HK-2 (cell line): ENCODE measurements at regions not wholly inside any gene's neighbourhood (a gene's known extent, or its start where the extent isn't known, plus 50 kb on each side); places are given as distances from the start of the nearest gene placed in this dataset.
"Not testable (repeated sequence)": the region's sequence is repeated elsewhere in the genome, so short reads cannot be mapped to it uniquely, and the experiment has no call there.

ENCODE experiments used
- DNase-seq: peaks from one replicate; pipeline ENCODE4 v3.0.0-alpha.2; 2018; ENCODE audit not compliant: unreplicated experiment

DNA sequence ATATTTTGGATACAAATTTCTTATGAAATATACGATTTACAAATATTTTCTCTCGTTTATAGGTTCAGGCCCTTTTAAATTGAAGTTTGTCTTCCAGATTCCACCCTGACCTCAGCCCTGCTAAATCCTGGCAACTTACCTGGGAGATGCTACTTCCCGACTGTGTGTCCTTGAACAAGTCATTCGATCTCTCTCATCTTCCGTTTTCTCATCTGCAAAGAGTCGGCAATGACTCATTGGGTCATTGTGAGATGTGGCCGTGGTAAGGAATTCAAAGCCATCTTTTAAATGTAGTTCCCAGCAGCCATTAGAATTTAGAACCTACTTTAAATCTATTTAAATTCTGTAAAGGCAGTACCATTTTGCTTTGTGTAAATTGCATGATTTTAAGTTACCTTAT is 72.5 kb downstream of the LHX2 start:
- DNase-seq, result no peak

DNA sequence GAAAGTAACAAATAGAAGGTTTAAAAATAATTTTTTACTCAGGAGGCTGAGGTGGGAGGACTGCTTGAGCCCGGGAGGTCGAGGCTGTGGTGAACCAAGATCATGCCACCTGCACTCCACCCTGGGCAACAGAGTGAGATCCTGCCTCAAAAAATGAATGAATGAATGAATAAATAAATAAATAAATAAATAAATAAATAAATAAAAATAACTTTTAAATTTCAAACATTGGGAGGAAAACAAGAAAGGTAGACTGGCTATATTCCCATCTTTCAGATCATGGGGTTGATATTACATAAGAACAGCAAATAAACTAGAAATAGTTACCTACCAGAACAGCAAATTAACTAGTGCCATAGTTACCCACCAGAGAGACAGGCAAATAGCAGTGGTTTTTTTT is 75.7 kb downstream of the LHX2 start:
- DNase-seq, result no peak

DNA sequence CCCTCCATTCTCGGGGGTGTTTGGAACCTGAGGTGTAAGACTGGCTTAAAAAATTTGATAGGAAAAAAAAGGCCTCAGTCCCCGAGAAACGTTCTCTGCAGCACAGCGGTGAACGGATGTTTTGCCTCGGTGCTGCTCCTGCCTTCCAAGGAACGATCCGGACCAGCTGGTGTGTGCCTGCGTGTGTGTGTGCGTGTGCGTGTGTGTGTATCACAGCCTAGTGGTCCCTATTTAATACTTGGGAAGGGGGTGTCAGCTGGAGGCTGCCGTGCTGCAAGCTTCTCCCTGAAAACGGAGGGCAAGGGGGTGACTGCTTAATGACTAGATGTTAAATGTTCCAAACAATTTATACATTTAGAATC is 76.9 kb downstream of the LHX2 start:
- DNase-seq, result no peak

DNA sequence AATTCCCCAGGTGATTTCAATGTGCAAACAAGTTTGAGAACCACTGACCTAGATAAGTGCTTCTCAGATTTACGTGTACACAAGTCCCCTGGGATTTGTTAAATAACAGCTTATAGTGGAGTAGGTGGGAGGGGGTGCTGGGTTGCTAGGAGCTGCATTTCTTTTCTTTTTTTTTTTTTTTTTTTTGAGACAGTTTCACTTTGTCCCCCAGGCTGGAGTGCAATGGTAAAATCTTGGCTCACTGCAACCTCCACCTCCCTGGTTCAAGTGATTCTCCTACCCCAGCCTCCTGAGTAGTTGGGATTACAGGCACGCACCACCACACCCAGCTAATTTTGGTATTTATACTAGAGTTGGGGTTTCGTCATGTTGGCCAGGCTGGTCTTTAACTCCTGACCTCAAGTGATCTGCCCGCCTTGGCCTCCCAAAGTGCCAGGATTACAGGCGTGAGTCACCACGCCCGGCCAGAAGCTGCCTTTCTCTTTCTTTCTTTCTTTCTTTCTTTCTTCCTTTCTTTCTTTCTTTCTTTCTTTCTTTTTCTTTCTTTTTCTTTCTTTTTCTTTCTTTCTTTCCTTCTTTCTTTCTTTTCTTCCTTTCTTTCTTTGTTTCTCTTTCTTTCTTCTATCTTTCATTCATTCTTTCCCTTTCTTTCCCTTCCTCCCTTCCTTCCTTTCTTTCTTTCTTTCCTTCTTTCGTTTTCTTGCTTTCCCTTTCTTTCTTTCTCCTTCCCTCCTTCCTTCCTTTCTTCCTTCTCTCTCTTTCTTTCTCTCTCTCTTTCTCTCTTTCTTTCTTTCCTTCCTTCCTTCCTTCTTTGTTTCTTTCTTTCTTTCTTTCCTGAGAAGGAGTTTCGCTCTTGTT is 78.3 kb downstream of the LHX2 start:
- not testable (repeated sequence) for DNase-seq

DNA sequence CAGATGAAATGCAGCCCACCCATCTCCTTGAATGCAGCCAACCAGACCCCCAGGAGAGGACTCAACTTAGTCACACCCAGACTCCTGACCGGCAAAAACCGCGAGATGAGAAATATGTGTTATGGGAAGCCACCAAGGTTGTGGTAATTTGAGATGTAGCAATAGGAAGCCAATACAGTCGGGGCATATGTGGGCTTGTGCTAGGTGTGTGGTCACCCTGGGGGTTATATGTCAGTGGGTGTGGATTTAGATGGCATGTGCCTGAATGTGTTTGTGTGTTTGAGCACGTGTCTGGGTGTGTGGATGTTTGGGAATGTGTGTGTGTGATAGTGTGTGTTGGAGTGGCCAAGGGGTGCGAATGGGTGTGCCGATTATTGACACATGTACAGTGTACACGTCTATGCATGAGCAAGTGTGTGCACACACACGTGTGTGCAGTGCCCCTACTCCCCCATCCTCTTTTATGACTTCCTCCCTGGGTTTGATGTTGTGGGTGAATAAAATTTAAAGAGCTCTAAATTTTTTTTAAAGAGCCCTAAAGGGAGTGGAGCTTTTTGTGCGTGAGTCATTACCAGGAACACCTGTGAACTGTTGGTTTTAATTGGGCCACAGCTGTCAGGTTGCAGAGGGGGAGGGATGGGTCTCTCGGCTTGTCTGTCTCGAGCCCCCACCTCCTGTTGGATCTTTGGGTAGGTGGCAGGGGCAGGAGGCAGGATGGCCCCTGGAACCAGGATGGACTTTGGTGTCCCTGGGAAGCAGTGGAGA is 86.8 kb downstream of the LHX2 start:
- no peak for DNase-seq

DNA sequence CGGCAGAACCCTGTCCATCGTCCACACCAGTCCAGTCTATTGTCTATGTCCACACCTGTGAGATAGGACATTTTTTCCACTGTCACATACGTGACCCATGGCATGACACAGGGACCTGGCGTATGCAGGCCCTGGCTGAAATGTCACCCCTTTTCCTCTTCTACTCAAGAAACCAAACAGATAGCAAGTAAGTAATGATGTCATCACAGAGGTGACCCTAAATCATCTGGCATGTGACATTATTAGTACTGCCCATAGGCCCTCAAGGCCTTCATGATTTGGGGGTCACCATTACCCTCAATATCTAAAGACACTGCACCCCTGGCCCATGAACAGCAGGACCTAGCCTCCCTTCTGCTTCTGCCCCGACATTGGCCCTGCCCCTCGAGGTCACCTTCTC is 88.3 kb downstream of the LHX2 start:
- no peak for DNase-seq

DNA sequence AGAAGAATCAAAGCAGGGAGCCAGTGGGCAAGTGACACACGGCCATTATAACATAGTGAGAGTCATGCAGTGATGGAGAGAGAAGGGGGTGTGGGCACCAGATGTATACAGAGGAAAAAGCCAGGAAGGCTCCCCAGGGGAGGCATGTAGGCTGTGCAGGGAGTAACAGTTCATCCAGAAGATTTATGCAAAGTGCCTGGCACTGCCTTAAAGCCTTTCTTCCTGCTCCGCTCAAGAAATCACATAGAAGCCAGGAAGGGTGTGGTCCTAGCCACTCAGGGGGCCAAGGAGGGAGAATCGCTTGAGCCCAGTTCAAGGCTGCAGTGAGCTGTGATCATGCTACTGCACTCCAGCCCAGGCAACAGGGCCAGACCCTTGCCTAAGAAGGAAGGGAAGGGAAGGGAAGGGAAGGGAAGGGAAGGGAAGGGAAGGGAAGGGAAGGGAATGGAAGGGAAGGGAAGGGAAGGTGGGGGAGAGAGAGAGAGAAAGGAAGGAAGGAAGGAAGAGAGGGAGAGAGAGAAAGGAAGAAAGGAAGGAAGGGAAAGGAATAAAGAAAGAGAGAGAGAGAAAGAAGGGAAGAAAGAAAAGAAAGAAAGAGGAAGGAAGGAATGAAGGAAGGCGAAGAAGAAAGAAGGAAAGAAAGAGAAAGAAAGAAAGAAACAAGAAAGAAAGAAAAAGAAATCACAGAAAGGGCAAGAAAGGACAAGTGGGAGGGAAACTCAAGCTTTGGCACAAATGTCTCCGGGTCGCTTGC is 89.8 kb downstream of the LHX2 start:
- DNase-seq, result no peak

DNA sequence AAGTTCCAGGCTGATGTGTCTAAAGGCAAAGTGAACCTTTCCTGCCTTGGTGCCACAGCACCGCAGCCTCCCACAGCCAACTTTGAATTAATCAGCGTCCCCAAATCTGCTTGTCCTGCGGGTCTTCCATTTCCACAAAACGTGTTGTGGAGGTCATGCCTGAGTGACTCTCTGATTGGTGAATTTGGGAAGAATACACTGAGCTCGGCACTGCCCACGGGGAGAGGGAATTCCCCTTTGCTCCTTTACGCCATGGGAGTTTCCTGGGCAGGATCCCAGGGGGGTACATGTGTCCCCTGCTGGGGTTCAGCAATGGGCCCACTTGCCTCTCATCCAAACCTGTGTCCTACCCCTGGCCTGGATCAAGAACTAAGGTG is 90.4 kb downstream of the LHX2 start:
- no peak for DNase-seq

DNA sequence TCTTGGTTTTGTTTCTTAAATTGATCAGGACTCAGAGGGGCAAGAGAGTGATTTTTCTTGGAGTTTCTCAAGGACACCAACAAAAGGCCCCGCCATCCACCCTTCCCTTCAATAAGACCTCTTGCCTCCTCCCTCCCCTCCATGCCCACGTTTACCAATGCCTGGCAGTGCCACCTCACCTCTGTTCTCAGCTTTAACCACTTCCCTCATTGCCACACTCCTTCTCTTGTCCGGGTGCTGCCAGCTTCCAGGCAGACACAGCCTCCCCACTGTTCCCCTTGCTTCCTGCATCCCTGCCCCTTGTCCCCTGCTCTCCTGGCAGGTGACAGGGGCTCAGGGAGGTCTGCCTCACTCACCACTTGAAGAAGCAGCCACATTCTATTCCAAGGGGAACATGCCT is 90.8 kb downstream of the LHX2 start:
- DNase-seq, result no peak

DNA sequence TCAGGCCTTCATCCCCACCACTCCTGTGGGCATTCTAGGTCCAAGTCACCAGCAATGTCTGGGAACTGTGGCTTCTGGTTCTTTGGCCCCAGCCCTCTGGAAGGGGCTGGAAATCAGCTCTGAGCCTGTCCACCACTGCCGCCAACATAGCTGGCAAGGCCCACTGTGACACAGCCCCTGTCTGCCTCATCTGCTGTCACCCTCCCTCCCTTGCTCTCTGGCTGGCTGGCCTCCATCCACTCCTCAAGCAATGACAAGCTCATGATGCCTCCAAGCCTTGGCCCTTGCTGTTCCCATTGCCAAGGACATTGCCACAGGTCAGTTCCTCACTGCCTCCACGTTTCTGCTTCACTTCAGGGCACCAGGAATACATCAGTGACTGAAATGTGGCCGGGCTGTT is 93.7 kb downstream of the LHX2 start:
- DNase-seq, result no peak

DNA sequence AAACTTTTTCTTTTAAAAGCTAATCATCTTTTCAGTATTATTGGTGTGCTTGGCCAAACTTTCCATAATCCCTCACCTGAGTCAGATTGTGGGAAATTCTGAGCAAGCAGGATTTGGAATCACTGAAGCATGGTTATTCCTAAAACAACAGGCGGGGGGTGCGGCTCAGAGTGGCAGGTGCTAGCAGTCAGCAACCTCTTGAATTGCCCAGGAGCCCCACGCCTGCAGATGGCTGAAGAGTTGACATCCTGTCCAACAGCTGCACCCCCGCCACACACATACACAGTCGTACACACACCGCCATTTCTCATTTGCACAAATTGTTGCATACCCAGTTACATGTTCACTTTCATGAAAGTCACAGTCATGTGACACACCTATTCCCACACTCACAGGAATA is 96.6 kb downstream of the LHX2 start:
- DNase-seq, result no peak

DNA sequence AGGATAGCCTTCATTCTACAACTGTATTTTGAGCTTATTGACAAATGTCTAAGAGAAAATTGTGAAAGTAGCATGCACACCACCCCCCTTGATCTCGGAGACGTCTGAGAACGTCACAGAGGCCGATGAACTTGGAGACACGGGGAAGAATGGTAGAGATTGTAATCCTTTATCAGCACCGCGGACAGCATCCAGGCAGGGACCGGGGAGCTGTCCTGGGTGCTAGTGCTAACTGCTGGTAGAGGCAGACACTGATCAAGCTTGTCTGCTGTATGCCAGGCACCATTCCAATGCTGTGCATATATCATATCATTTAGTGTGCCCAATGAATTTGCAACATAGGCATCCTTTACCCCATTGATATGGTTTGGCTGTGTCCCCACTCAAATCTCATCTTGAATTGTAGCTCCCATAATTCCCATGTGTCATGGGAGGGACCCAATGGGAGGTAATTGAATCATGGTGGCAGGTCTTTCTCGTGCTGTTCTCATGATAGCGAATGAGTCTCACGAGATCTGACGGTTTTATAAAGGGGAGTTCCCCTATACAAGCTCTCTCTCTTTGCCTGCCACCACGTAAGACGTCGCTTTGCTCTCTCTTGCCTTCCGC is 98.8 kb downstream of the LHX2 start:
- DNase-seq, result peak; percentile 57

DNA sequence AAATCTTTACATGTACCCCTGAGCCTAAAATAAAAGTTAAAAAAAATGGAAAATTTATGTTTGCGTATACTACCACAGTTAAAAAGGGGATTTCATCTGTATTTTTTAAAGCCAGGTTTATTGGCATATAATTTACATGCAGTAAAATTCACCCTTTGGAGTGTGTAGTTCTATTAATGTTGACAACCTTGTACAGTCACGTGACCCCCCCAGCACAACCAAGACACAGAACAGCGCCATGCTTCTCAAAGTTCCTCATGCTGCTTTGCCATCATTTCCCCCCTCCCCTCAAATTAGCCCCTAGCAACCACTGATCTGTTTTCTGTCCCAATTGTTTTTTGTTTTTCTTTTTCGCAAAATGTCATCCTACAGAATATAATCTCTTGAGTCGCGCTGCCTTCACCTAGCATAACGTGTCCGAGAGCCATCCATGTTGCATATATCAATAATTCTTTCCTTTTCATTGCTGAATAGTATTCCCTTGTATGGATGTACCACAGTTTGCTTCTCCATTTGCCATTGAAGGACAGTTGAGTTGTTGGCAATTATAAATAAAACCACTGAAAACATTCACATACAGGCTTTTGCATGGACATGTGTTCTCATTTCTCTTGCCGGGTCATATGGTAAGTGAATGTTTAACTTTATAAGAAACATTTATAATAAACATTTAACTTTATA is 105.3 kb downstream of the LHX2 start:
- DNase-seq, result no peak

DNA sequence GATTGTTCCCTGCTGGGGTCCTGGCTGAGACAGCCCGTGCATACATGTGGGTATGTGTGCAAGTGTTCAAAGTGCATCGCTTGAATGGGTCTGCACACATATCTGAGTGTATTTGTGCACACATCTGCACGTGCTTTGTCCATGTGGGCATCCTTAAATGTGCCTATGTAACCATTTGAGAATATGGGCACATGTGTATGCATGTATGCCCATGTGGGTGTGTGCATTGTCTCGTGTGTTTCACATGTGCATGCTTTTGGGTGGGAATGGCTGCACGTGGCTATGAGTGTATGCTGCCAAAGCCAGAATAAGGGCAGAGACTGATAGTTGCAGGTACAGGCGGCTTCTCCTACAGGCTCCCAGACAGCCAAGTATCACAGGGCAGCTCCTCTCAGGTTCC is 107.3 kb downstream of the LHX2 start:
- no peak for DNase-seq

DNA sequence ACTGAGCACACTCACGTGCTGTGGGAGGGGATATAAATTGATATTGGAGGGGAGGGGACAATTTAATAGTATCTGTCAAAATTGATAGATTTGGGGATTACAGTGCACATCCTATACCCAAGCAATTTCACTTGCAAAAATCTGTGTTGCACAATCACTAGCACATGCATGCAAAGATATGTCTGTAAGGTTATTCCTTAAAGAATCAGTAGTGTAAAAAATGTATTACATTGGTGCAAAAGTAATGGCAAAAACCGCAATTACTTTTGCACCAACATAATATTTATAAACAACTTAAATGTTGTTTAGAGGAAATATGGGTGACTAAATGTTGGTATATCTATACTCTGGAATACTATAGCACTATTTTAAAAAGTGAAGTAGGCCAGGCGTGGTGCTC is 108.7 kb downstream of the LHX2 start:
- no peak for DNase-seq

DNA sequence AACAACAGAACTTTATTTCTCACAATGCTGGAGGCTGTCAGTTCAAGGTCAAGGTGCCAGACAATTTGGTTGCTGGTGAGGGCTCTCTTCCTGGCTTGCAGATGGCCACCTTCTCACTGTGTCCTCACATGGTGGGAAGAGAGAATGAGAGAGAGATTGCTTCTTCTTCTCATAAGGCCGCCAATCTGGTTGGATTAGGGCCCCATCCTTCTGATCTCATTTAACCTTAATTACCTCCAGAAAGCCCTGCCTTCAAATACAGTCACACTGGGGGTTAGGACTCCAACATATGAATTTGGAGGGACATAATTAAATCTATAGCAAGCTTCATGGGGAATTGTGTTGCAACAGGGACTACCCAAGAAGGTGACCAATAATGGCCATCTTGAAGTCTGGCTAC is 110.2 kb downstream of the LHX2 start:
- no peak for DNase-seq

DNA sequence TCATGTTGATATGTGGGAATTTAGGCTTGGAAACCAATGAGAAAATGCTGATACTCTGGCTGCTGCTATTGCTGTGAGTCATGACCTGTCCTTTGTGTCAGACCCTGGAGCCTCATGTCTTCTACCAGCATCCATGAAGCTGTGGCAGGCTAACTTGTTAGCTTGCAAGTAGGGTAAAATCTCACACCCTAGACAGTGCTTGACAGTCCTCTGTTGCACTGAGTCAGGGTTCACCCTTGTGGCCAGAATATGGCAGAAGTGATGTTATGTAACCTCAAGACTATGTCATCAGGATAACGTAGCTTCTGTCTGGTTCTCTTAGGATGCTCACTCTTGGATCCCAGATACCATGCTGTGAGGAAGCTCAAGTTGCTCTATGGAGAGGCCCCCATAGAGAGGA is 110.8 kb downstream of the LHX2 start:
- DNase-seq, result no peak

DNA sequence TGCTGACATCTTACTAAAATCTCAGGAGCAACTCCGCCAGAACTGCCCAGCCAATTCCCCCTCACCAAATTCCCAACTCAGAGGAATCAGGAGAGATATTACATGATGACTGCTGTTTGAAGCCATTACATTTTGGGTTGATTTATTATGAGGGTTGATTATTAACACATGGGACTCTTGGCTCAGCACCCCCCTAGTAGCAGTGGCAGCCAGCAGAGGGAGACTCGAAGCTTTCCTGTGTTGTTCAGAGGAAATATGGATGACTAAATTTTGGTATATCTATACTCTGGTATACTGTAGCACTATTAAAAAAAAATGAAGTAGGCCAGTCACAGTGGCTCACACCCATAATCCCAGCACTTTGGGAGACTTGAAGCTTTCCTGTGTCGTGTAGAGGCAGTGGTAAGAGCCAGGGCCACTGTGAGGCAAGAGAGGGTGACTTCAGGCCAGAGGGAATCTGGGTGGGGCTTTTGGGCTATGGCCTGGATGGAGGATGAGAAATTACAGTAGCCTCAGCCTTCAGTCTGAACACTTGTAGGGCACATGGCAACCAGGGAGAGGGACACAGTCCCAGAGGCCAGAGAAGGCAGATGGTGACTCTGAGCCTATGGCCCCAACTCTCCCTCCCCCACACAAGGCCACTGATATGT is 111.4 kb downstream of the LHX2 start:
- no peak for DNase-seq

DNA sequence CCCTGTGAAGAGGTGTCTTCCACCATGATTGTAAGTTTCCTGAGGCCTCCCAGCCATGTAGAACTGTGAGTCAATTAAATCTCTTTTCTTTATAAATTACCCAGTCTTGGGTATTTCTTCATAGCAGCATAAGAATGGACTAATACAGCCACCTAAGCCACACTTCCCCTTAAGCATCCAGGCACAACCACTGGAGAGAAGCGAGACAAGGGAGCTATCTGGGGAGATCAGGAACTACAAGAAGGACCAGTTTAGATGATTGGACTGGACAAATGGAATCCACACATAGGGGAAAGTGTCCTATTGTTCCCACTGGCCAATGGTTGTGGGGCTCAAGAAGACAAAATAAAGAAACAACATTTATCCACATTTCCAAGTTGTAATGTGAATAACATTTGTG is 112.1 kb downstream of the LHX2 start:
- DNase-seq, result not testable (repeated sequence)

DNA sequence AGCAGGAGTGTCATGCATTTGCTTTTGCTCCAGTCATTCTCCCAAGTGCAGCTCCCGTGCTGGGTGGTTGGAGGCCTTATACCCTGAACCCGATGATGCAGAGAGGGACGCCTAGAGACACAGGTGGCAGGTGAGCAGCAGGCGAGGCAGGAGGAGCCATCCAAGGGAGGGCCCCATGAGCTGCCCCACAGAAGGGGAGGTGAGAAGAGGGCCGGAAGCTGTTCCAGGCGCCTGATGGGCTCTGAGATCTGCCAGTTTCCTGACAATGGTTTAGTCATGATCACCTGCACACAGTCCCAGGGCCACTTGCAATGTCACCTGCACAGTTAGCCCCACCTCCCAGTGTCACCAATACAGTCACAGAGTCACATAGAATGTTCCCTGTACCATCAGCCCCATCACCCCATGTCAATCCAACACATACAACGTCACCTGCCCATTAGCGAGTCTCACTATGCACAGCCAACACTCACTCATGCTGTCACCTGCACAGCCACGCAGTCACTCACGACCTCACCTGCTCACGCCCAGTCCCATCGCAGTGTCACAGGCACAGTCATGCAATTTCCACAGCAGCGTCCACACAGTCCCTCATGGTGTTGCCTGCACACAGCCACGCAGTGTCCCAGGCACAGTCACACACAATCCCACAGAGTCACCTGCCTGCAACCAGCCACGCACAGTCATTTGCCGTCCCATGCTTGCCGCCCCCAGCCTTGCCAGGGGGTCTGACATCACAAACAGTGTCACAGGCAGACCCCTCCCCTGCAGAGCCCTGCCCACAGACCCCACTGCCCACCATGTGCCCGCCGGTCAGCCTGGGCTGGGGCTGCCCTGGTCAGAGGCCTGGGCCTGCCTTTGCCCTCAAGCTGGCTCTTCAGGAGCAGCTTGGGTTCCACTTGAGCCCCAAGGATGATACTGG is 113.4 kb downstream of the LHX2 start:
- DNase-seq, result no peak
